Trophoblast cell (in vitro differentiated cells and primary cell): ENCODE measurements at regions not wholly inside any gene's neighbourhood (a gene's known extent, or its start where the extent isn't known, plus 50 kb on each side); places are given as distances from the start of the nearest gene placed in this dataset.
"Not testable (repeated sequence)": the region's sequence is repeated elsewhere in the genome, so short reads cannot be mapped to it uniquely, and the experiment has no call there.

Source experiments
- DNase-seq, 2 donors: peaks; one replicate each; pipeline ENCODE4 v3.0.0-alpha.2; 2016
- H2AFZ ChIP-seq: 2 replicates; pipeline ENCODE4 v1.6.1; 2013; ENCODE audit warnings: low read length, moderate library complexity, mild to moderate bottlenecking; ENCODE audit not compliant: insufficient read depth, poor library complexity
- H2AK5ac ChIP-seq: 2 replicates; pipeline ENCODE4 v1.6.1; 2013; ENCODE audit warnings: mild to moderate bottlenecking, low read length
- H2BK120ac ChIP-seq: 2 replicates; pipeline ENCODE4 v1.6.1; 2013; ENCODE audit warnings: low read length, mild to moderate bottlenecking, moderate library complexity; ENCODE audit not compliant: insufficient read depth, poor library complexity
- H2BK12ac ChIP-seq: 2 replicates; pipeline ENCODE4 v1.6.1; 2013; ENCODE audit warnings: mild to moderate bottlenecking, low read length, moderate library complexity
- H2BK5ac ChIP-seq: 2 replicates; pipeline ENCODE4 v1.6.1; 2013; ENCODE audit warnings: low read length, low read depth, moderate library complexity, mild to moderate bottlenecking; ENCODE audit not compliant: poor library complexity
- H3K14ac ChIP-seq: 2 replicates; pipeline ENCODE4 v1.6.1; 2013; ENCODE audit warnings: mild to moderate bottlenecking, low read length
- H3K18ac ChIP-seq: 2 replicates; pipeline ENCODE4 v1.6.1; 2013; ENCODE audit warnings: mild to moderate bottlenecking, low read length
- H3K23ac ChIP-seq: 2 replicates; pipeline ENCODE4 v1.6.1; 2013; ENCODE audit warnings: low read length
- H3K27ac ChIP-seq: 2 replicates; pipeline ENCODE4 v1.5.1; 2013; ENCODE audit warnings: low read depth, mild to moderate bottlenecking, inconsistent platforms, low read length, moderate library complexity
- H3K27me3 ChIP-seq: 2 replicates; pipeline ENCODE4 v1.6.1; 2013; ENCODE audit warnings: inconsistent platforms, mild to moderate bottlenecking, low read length, moderate library complexity; ENCODE audit not compliant: insufficient read depth
- H3K36me3 ChIP-seq, 2 experiments: 1 replicate in 1 of 2; 2 replicates in 1 of 2; pipeline ENCODE4 v1.6.1; 2013; ENCODE audit warnings: low read length in 2 of 2, mild to moderate bottlenecking in 2 of 2, moderate library complexity in 1 of 2; ENCODE audit not compliant: insufficient read depth in 2 of 2, control insufficient read depth in 1 of 2
- H3K4ac ChIP-seq: 2 replicates; pipeline ENCODE4 v1.6.1; 2013; ENCODE audit warnings: low read depth, mild to moderate bottlenecking, low read length, moderate library complexity
- H3K4me1 ChIP-seq, 2 experiments: 1 replicate in 1 of 2; 2 replicates in 1 of 2; pipeline ENCODE4 v1.6.1; 2013; ENCODE audit warnings: low read length in 2 of 2, mild to moderate bottlenecking in 2 of 2, moderate library complexity in 1 of 2; ENCODE audit not compliant: insufficient read depth in 2 of 2, control insufficient read depth in 1 of 2
- H3K4me2 ChIP-seq: 2 replicates; pipeline ENCODE4 v1.6.1; 2013; ENCODE audit warnings: inconsistent platforms, mild to moderate bottlenecking, low read length, moderate library complexity
- H3K4me3 ChIP-seq: 2 replicates; pipeline ENCODE4 v1.5.1; 2013; ENCODE audit warnings: mild to moderate bottlenecking, low read depth, low read length, inconsistent platforms
- H3K79me1 ChIP-seq: one replicate; pipeline ENCODE4 v1.6.1; 2013; ENCODE audit warnings: low read length
- H3K79me2 ChIP-seq: 2 replicates; pipeline ENCODE4 v1.6.1; 2013; ENCODE audit warnings: low read length, mild to moderate bottlenecking; ENCODE audit not compliant: control insufficient read depth, insufficient read depth, poor library complexity
- H3K9ac ChIP-seq: 2 replicates; pipeline ENCODE4 v1.6.1; 2013; ENCODE audit warnings: mild to moderate bottlenecking, low read length
- H3K9me3 ChIP-seq: 2 replicates; pipeline ENCODE4 v1.6.1; 2013; ENCODE audit warnings: low read depth, mild to moderate bottlenecking, control low read depth, inconsistent platforms, low read length; ENCODE audit not compliant: insufficient read depth
- H4K12ac ChIP-seq: 2 replicates; pipeline ENCODE4 v1.6.1; 2013; ENCODE audit warnings: low read depth, mild to moderate bottlenecking, low read length, moderate library complexity
- H4K8ac ChIP-seq: 2 replicates; pipeline ENCODE4 v1.6.1; 2013; ENCODE audit warnings: low read depth, mild to moderate bottlenecking, low read length, moderate library complexity
- H4K91ac ChIP-seq: one replicate; pipeline ENCODE4 v1.6.1; 2013; ENCODE audit warnings: low read depth, mild to moderate bottlenecking, low read length, moderate library complexity
- WGBS: extraction: QIAGEN DNeasy Blood & Tissue Kit; methylation state at CpG from one replicate; pipeline ENCODE4 v1.1.7; 2013; ENCODE audit warnings: missing lambda C conversion rate; ENCODE audit not compliant: insufficient read length, insufficient coverage; ENCODE audit errors: extremely low coverage; 5-methylcytosine and 5-hydroxymethylcytosine counted together

DNA sequence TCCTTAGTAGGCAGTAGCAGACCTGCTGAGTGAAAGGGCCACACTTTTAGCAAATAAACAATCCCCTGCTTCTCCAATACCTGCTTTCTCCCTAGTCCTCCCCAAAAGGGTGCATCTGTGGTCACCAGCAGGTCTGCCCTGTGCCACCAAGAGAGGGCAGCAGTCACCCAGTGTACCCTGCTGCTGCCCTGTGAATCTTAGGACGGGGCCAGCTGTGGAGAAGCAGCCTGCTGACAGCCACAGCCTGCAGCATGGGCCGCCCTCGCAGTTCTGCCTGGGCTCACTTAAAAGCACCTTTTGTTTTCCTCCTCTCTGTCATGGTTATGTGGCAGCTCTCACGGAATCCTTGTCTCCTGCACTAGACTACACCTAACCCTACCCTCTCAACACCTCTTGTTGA, 85.4 kb upstream of the DRD5 start:
- H3K4me3 ChIP-seq, H3K36me3 ChIP-seq, H2BK5ac ChIP-seq, H3K4ac ChIP-seq, H3K4me2 ChIP-seq, H3K79me1 ChIP-seq, H3K27me3 ChIP-seq, H2BK120ac ChIP-seq, H3K14ac ChIP-seq, H2AK5ac ChIP-seq, H3K9me3 ChIP-seq, H3K23ac ChIP-seq, H3K27ac ChIP-seq, H3K9ac ChIP-seq, H3K4me1 ChIP-seq, H2BK12ac ChIP-seq, H4K8ac ChIP-seq, H2AFZ ChIP-seq, H3K18ac ChIP-seq, H3K79me2 ChIP-seq, H4K12ac ChIP-seq, H4K91ac ChIP-seq: not testable (repeated sequence)
- peak in 1 of 2 donors; percentile 4 for DNase-seq
- WGBS = no CpG with 5 or more reads among the region's 4 CpGs

DNA sequence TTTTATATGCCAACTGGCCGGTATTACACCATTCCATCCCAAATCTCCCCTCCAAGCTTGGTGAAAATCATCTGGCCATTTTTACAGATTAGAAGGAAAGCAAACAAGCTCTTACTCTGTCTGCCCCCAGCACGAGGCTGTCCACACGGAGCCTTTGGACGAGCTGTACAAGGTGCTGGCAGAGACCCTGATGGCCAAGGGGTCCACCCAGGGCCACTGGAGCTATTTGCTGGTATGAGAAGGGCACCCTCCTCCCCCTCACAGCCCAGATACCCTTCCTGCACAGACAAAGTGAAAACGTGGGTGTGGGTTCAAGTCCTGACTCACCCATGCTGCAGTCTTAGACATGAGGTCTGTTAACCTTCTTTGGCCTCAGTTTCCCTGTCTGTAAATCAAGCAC, 84.9 kb upstream of the DRD5 start:
- not testable (repeated sequence) for DNase-seq, H4K91ac ChIP-seq, H3K4me1 ChIP-seq, H4K12ac ChIP-seq, H2AFZ ChIP-seq, H3K4me2 ChIP-seq, H2BK12ac ChIP-seq, H3K9ac ChIP-seq, H3K79me2 ChIP-seq, H2AK5ac ChIP-seq, H4K8ac ChIP-seq, H3K23ac ChIP-seq, H3K14ac ChIP-seq, H3K79me1 ChIP-seq, H3K27me3 ChIP-seq, H3K9me3 ChIP-seq, H3K36me3 ChIP-seq, H2BK120ac ChIP-seq, H3K27ac ChIP-seq, H3K18ac ChIP-seq, H3K4ac ChIP-seq, H2BK5ac ChIP-seq, H3K4me3 ChIP-seq
- WGBS = no CpG with 5 or more reads among the region's 5 CpGs

DNA sequence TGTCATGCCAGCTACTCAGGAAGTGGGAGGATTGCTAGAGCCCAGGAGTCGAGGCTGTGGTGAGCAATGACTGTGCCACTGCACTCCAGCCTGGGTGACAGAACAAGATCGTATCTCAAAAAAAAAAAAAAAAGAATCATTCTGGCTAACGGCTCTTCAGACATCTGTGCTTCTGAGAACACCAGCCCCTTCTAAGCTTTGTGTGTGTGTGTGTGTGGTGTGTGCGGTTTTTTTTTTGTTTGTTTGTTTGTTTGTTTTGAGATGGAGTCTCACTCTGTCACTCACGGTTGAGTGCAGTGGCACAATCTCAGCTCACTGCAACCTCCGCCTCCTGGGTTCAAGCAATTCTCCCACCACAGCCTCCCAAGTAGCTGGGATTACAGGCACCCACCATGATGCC, 79.4 kb upstream of the DRD5 start:
- H2AK5ac ChIP-seq, H4K12ac ChIP-seq, H3K4me1 ChIP-seq, H3K36me3 ChIP-seq, H3K4ac ChIP-seq, H3K4me2 ChIP-seq, H3K79me2 ChIP-seq, H2BK120ac ChIP-seq, H2BK12ac ChIP-seq, H3K4me3 ChIP-seq, H3K9me3 ChIP-seq, H2BK5ac ChIP-seq, H3K79me1 ChIP-seq, H2AFZ ChIP-seq, H4K8ac ChIP-seq, H3K14ac ChIP-seq, DNase-seq, H3K9ac ChIP-seq, H3K27ac ChIP-seq, H4K91ac ChIP-seq, H3K27me3 ChIP-seq, H3K18ac ChIP-seq, H3K23ac ChIP-seq: not testable (repeated sequence)
- no CpG with 5 or more reads among the region's 6 CpGs for WGBS

DNA sequence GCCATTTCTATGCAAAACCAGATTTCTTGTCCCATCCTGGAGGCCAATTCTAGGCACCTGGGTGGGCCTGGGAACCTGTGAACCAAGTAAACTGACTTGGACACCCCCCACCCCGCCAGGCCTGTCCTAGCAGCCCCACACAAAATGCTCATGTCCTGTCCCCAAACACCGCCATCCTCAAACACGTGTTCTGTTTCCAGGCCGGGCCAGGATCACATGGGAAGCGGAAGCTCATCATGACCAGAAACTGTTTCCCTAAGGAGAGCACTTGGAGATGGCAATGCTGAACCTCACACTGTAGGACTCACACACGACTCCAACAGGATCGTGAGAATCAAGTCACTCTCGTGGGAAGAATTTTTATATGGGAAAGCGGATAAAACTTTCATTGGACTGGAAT, 78.7 kb upstream of the DRD5 start:
- H4K91ac ChIP-seq, H3K14ac ChIP-seq, H3K23ac ChIP-seq, H3K4me2 ChIP-seq, H3K79me1 ChIP-seq, H3K36me3 ChIP-seq, H4K12ac ChIP-seq, H3K27me3 ChIP-seq, H2BK12ac ChIP-seq, H2BK5ac ChIP-seq, H3K9ac ChIP-seq, H3K79me2 ChIP-seq, H2AK5ac ChIP-seq, H3K18ac ChIP-seq, H4K8ac ChIP-seq, DNase-seq, H3K4ac ChIP-seq, H2AFZ ChIP-seq, H3K4me1 ChIP-seq, H3K4me3 ChIP-seq, H3K9me3 ChIP-seq, H3K27ac ChIP-seq, H2BK120ac ChIP-seq: not testable (repeated sequence)
- WGBS = no CpG with 5 or more reads among the region's 9 CpGs
